HEK293T (cell line): ENCODE measurements at regions not wholly inside any gene's neighbourhood (a gene's known extent, or its start where the extent isn't known, plus 50 kb on each side); places are given as distances from the start of the nearest gene placed in this dataset.

Experiments used
- CTCF ChIA-PET: fragments of 350-600 bp; formaldehyde crosslinking; extraction: SDS; loops from one replicate; lab custom pipeline; 2021; ENCODE audit warnings: antibody characterized with exemption, inconsistent platforms; lab: Yijun Ruan, JAX
- POLR2A ChIA-PET: fragments of 350-600 bp; formaldehyde crosslinking; extraction: SDS; loops from one replicate; lab custom pipeline; 2020; ENCODE audit warnings: antibody characterized with exemption, inconsistent platforms; lab: Yijun Ruan, JAX
- DNase-seq: peaks from one replicate; pipeline ENCODE4 v3.0.0; 2012; ENCODE audit warnings: mixed read lengths; ENCODE audit errors: extremely low spot score
- ARNT ChIP-seq: fragments of 450-650 bp; IDR thresholded peaks from 2 replicates; pipeline ENCODE4 v1.6.1; 2017; ENCODE audit warnings: mild to moderate bottlenecking
- BHLHE40 ChIP-seq: fragments of 450-650 bp; IDR thresholded peaks from 2 replicates; pipeline ENCODE4 v1.6.1; 2016; ENCODE audit warnings: mild to moderate bottlenecking, moderate library complexity, borderline replicate concordance
- CTBP1 ChIP-seq: fragments of 450-650 bp; IDR thresholded peaks from 2 replicates; pipeline ENCODE4 v1.6.1; 2016; ENCODE audit warnings: borderline replicate concordance
- ELF4 ChIP-seq: fragments of 450-650 bp; IDR thresholded peaks from 2 replicates; pipeline ENCODE4 v1.6.1; 2017; ENCODE audit warnings: antibody characterized with exemption
- FOXA1 ChIP-seq: fragments of 450-650 bp; IDR thresholded peaks from 2 replicates; pipeline ENCODE4 v1.6.1; 2016; ENCODE audit warnings: mild to moderate bottlenecking
- FOXK2 ChIP-seq: fragments of 450-650 bp; IDR thresholded peaks from 2 replicates; pipeline ENCODE4 v1.6.1; 2016; ENCODE audit warnings: mild to moderate bottlenecking
- FOXM1 ChIP-seq: fragments of 450-650 bp; IDR thresholded peaks from 2 replicates; pipeline ENCODE4 v1.6.1; 2017; ENCODE audit warnings: mild to moderate bottlenecking, borderline replicate concordance
- HDGF ChIP-seq: fragments of 450-650 bp; IDR thresholded peaks from 2 replicates; pipeline ENCODE4 v1.6.1; 2017; ENCODE audit warnings: antibody characterized with exemption, borderline replicate concordance
- L3MBTL2 ChIP-seq: fragments of 450-650 bp; conservative IDR thresholded peaks from 2 replicates; pipeline ENCODE4 v1.6.1; 2016; ENCODE audit warnings: mild to moderate bottlenecking
- LEF1 ChIP-seq: fragments of 450-650 bp; IDR thresholded peaks from 2 replicates; pipeline ENCODE4 v1.6.1; 2017; ENCODE audit warnings: mild to moderate bottlenecking, borderline replicate concordance
- NFRKB ChIP-seq: fragments of 450-650 bp; IDR thresholded peaks from 2 replicates; pipeline ENCODE4 v1.6.1; 2016; ENCODE audit warnings: mild to moderate bottlenecking, moderate library complexity
- SP1 ChIP-seq: fragments of 450-650 bp; IDR thresholded peaks from 2 replicates; pipeline ENCODE4 v1.6.1; 2017
- SUZ12 ChIP-seq: fragments of 450-650 bp; IDR thresholded peaks from 2 replicates; pipeline ENCODE4 v1.6.1; 2016; ENCODE audit warnings: mild to moderate bottlenecking
- TARDBP ChIP-seq: fragments of 450-650 bp; IDR thresholded peaks from 2 replicates; pipeline ENCODE4 v1.6.1; 2016
- ZNF384 ChIP-seq: fragments of 450-650 bp; IDR thresholded peaks from 2 replicates; pipeline ENCODE4 v1.6.1; 2016
- TF ChIP-seq, protein P1 (sequence below): fragments of 450-650 bp; IDR thresholded peaks from 2 replicates; pipeline ENCODE4 v1.6.1; 2016

DNA sequence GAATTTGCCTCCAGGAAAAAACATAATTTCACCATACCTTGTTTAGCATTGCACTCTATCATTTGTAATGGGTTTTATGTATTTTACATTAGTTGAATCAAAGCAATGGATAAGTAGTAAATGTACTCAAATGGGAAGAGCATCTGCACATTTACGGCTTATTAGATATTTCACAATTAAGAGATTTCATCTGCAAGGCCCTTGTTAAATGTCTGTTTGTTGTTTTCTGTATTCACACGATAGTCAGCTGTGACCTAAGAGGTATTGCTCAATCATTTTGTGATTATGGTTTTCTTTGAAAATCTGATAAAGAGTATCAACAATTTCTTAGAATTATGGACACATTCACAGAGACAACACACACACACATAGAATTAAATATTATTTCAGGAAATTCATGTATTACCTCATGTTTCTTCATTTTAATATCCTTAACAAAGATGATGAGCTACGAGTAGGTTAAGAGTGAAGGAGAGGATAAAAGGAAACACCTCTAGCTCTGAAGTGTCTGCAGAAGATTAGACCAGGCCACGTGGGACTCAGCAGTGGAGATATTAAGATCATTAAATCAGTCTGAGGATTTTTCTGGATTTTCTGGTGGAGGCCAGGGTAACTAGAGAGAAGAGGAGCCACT, 121.9 kb upstream of the POU1F1 start:
- no peak for TF ChIP-seq SP1
- TF ChIP-seq TARDBP = no peak
- TF ChIP-seq L3MBTL2 = no peak
- TF ChIP-seq FOXK2 = no peak
- TF ChIP-seq ARNT = no peak
- TF ChIP-seq HDGF = no peak
- no peak for TF ChIP-seq ELF4
- no peak for TF ChIP-seq SUZ12
- no peak for TF ChIP-seq FOXM1
- TF ChIP-seq CTBP1 = no peak
- no peak for TF ChIP-seq ZNF384
- TF ChIP-seq FOXA1 = no peak
- TF ChIP-seq LEF1 = no peak
- POLR2A ChIA-PET = no interaction called here
- no peak for DNase-seq
- CTCF ChIA-PET = no interaction called here

DNA sequence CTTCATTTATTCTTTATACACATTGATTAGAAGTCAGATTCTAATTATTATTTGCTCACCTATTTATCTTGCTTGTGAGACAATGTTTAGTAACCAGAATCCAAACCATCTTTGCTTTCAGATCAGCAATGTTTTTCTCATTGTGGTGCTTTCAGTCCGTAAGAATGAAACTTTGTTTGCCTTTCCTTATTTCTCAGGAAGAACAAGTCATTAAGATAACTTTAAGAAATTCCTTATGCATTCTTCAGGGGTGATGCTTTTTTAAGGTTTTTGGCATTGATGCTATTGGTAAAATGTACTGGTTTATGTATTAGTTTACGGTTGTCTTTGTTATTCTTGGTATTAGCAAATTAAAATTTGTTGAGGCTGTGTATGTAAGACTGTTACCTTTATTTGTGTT, 120.8 kb upstream of the POU1F1 start:
- POLR2A ChIA-PET = no interaction called here
- DNase-seq = no peak
- TF ChIP-seq ZNF384 = no peak
- TF ChIP-seq BHLHE40 = no peak
- TF ChIP-seq LEF1 = no peak
- TF ChIP-seq ARNT = no peak
- TF ChIP-seq, protein P1, sequence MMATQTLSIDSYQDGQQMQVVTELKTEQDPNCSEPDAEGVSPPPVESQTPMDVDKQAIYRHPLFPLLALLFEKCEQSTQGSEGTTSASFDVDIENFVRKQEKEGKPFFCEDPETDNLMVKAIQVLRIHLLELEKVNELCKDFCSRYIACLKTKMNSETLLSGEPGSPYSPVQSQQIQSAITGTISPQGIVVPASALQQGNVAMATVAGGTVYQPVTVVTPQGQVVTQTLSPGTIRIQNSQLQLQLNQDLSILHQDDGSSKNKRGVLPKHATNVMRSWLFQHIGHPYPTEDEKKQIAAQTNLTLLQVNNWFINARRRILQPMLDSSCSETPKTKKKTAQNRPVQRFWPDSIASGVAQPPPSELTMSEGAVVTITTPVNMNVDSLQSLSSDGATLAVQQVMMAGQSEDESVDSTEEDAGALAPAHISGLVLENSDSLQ = no peak
- TF ChIP-seq SUZ12 = no peak
- TF ChIP-seq ELF4 = no peak
- CTCF ChIA-PET = no interaction called here

DNA sequence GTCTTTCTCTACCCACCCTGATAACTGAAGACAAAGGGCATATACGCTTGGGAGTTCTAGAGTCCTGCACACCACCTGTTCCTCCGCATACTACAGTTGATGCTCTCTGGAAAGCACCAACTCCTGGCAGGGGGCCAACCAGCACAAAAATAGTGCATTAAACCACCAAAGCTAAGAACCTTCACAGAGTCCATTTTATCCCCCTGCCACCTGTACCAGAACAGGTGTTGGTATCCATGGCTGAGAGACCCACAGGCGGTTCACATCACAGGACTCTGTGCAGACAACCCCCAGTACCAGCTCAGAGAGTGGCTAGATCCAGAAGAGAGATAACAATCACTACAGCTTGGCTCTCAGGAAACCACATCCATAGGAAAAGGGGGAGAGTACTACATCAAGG, 114.4 kb upstream of the POU1F1 start:
- no peak for DNase-seq
- ChIA-PET POLR2A (no interaction called here), CTCF (no interaction called here)
- TF ChIP-seq SP1 (no peak), FOXK2 (no peak), NFRKB (no peak), FOXM1 (no peak), SUZ12 (no peak), ELF4 (no peak), FOXA1 (no peak), L3MBTL2 (no peak), HDGF (no peak), CTBP1 (no peak), ZNF384 (no peak), TARDBP (no peak), ARNT (no peak), LEF1 (no peak), BHLHE40 (no peak)
- TF ChIP-seq, protein P1 = no peak

DNA sequence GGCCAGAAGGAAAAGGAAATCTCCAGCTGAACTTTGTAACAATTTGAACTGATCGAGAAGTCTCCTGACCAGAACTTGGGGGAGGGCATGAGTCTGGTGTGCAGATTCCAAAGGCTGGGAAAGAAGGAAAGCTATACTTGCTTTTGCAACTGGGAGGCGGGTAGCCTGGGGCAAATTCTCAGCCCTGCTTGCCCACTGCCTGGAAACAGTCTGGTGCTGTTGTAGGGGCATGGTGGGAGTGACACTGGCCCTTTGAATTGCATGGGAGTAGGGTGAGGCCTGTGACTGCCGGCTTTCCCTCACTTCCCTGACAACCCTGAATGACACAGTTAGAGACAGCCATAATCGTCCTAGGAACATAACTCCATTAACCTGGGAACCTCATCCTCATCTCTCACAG, 114.0 kb upstream of the POU1F1 start:
- TF ChIP-seq CTBP1 (no peak), ELF4 (no peak), HDGF (no peak), SP1 (no peak)
- ChIA-PET CTCF (no interaction called here), POLR2A (no interaction called here)
- no peak for DNase-seq

DNA sequence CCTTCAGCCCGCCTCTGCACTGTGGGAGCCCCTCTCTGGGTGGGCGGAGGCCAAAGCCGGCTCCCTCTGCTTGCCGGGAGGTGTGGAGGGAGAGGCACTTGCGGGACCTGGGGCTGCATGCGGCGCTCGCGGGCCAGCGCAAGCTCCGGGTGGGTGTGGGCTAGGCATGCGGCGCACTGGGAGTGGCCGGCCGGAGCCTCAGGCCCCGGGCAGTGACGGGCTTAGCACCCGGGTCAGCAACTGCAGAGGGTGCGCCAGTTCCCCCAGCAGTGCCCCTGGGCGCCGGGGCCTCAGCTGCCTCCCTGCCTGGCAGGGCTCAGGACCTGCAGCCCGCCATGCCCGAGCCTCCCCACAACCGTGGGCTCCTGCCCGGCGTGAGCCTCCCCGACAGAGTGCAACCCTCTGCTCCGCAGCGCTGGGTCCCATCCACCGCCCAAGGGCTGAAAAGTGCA, 98.9 kb upstream of the POU1F1 start:
- TF ChIP-seq, protein P1 = no peak
- no peak for TF ChIP-seq FOXA1
- no peak for TF ChIP-seq LEF1
- TF ChIP-seq ARNT = no peak
- TF ChIP-seq CTBP1 = no peak
- ChIA-PET CTCF (no interaction called here), POLR2A (no interaction called here)
- no peak for DNase-seq

GRCh38 chr3:87370007-87370406, 93.6 kb upstream of the POU1F1 start:
- TF ChIP-seq CTBP1 (no peak), BHLHE40 (no peak), ELF4 (no peak), L3MBTL2 (no peak), SUZ12 (no peak), TARDBP (no peak), FOXA1 (no peak), FOXM1 (no peak), HDGF (no peak), LEF1 (no peak), ARNT (no peak), SP1 (no peak), NFRKB (no peak), FOXK2 (no peak), ZNF384 (no peak)
- TF ChIP-seq, protein P1 = no peak
- DNase-seq = peak; percentile 7
- ChIA-PET POLR2A (no interaction called here), CTCF (no interaction called here)
